Thymus (tissue), 11 donors: ENCODE measurements at regions not wholly inside any gene's neighbourhood (a gene's known extent, or its start where the extent isn't known, plus 50 kb on each side); places are given as distances from the start of the nearest gene placed in this dataset.

Experiments used
- DNase-seq, 9 donors: peaks; one replicate each; pipeline ENCODE4 v3.0.0-alpha.2; 2013; ENCODE audit warnings: low spot score in 9 of 9, low read depth in 6 of 9, missing footprints in 1 of 9
- H3K27ac ChIP-seq, 2 donors: one replicate each; pipeline ENCODE4 v1.5.1; 2013; ENCODE audit warnings: control low read depth in 1 of 2, low read depth in 1 of 2, low read length in 1 of 2, mild to moderate bottlenecking in 1 of 2, moderate library complexity in 1 of 2
- H3K27me3 ChIP-seq, 2 donors: one replicate each; pipeline ENCODE4 v1.5.1; 2013; ENCODE audit warnings: low read length in 1 of 2; ENCODE audit not compliant: control insufficient read depth in 2 of 2, insufficient read depth in 1 of 2
- H3K36me3 ChIP-seq, 2 donors: one replicate each; pipeline ENCODE4 v1.5.1; 2013; ENCODE audit warnings: low read length in 1 of 2, mild to moderate bottlenecking in 1 of 2, moderate library complexity in 1 of 2; ENCODE audit not compliant: control insufficient read depth in 2 of 2, insufficient read depth in 2 of 2
- H3K4me1 ChIP-seq, 2 donors: one replicate each; pipeline ENCODE4 v1.5.1; 2013; ENCODE audit warnings: low read length in 2 of 2; ENCODE audit not compliant: control insufficient read depth in 2 of 2, insufficient read depth in 2 of 2
- H3K4me3 ChIP-seq, 2 donors: one replicate each; pipeline ENCODE4 v1.5.1; 2013; ENCODE audit warnings: low read length in 2 of 2, control low read depth in 1 of 2, mild to moderate bottlenecking in 1 of 2
- H3K9me3 ChIP-seq, 2 donors: one replicate each; pipeline ENCODE4 v1.5.1; 2013; ENCODE audit warnings: low read length in 1 of 2, mild to moderate bottlenecking in 1 of 2; ENCODE audit not compliant: control insufficient read depth in 2 of 2, insufficient read depth in 1 of 2
- whole genome bisulfite sequencing: extraction: QIAGEN DNeasy Blood & Tissue Kit; methylation state at CpG from one replicate; pipeline ENCODE4 v1.1.7; 2013; 5-methylcytosine and 5-hydroxymethylcytosine counted together
- donor health status: healthy.

GRCh38 chr20:7248281-7249201, 481.1 kb downstream of the BMP2 start:
- Histone ChIP-seq H3K4me1 (no peaks in the 10 kb centered on the region), H3K9me3 (no peaks in the 10 kb centered on the region), H3K27ac (no peak overlapping the region), H3K36me3 (no peaks in the 10 kb centered on the region), H3K27me3 (no peaks in the 10 kb centered on the region), H3K4me3 (no peak overlapping the region)
- no peak for DNase-seq
- 83% methylated on average over 7 of the region's 7 CpGs for WGBS

- H3K27me3 ChIP-seq: no peaks in the 10 kb centered on the region
- no peaks in the 10 kb centered on the region for H3K36me3 ChIP-seq
- no peaks in the 10 kb centered on the region for H3K4me1 ChIP-seq
- no peaks in the 10 kb centered on the region for H3K9me3 ChIP-seq
- 84% methylated on average over 2 of the region's 2 CpGs for WGBS
- no peak overlapping the region for H3K27ac ChIP-seq
- H3K4me3 ChIP-seq: no peak overlapping the region
- no peak for DNase-seq
These were observed 482.9 kb downstream of the BMP2 start for GRCh38 chr20:7250337-7250736.

- H3K4me3 ChIP-seq: no peak overlapping the region
- no peak for DNase-seq
- H3K9me3 ChIP-seq: no peaks in the 10 kb centered on the region
- H3K27ac ChIP-seq: no peak overlapping the region
- no peaks in the 10 kb centered on the region for H3K4me1 ChIP-seq
- H3K27me3 ChIP-seq: no peaks in the 10 kb centered on the region
- 90% methylated on average over 2 of the region's 2 CpGs for WGBS
- H3K36me3 ChIP-seq: no peaks in the 10 kb centered on the region
These were observed 489.6 kb downstream of the BMP2 start for GRCh38 chr20:7257099-7257498.

- no peaks in the 10 kb centered on the region for H3K36me3 ChIP-seq
These were observed 490.4 kb downstream of the BMP2 start for GRCh38 chr20:7257692-7258466.

GRCh38 chr20:7262803-7263202, 495.3 kb downstream of the BMP2 start:
- Histone ChIP-seq H3K27ac (no peak overlapping the region), H3K9me3 (no peaks in the 10 kb centered on the region), H3K36me3 (no peaks in the 10 kb centered on the region), H3K4me1 (no peaks in the 10 kb centered on the region), H3K4me3 (no peak overlapping the region), H3K27me3 (no peaks in the 10 kb centered on the region)
- DNase-seq: no peak
- WGBS: 92% methylated on average over 2 of the region's 2 CpGs

More at GRCh38 chr20:7257692-7258466, 490.4 kb downstream of the BMP2 start:
- no peak for DNase-seq
- Histone ChIP-seq H3K27me3 (no peaks in the 10 kb centered on the region), H3K4me1 (no peaks in the 10 kb centered on the region), H3K9me3 (no peaks in the 10 kb centered on the region), H3K27ac (no peak overlapping the region), H3K4me3 (no peak overlapping the region)
- WGBS: 94% methylated on average over 3 of the region's 3 CpGs

DNA sequence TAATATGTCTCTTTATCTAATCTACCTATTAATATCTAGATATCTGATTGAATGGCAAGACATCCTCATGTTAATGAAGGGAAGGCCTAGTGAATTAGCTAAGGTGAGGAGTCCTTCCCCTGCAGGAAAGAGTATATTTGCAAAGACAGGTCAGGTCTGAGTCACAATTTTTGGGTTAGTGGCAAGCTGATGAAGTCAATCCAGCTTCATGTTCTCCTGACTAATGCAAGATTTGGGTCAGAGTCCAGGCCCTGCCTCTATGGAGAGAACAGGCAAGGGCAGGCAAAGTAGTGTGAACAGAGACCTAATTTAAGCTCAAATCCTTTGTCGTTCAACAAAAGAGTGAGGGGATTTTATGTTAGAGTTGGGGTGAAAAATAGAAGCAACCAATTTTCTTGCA, 496.7 kb downstream of the BMP2 start:
- Histone ChIP-seq H3K27ac (no peak overlapping the region), H3K4me1 (no peaks in the 10 kb centered on the region), H3K9me3 (no peaks in the 10 kb centered on the region), H3K4me3 (no peak overlapping the region), H3K36me3 (no peaks in the 10 kb centered on the region), H3K27me3 (no peaks in the 10 kb centered on the region)
- 98% methylated on average over 1 of the region's 1 CpG for WGBS
- no peak for DNase-seq

- 60% methylated on average over 4 of the region's 4 CpGs for WGBS
- DNase-seq: no peak
These were observed 502.0 kb downstream of the BMP2 start for GRCh38 chr20:7269452-7269851.

DNA sequence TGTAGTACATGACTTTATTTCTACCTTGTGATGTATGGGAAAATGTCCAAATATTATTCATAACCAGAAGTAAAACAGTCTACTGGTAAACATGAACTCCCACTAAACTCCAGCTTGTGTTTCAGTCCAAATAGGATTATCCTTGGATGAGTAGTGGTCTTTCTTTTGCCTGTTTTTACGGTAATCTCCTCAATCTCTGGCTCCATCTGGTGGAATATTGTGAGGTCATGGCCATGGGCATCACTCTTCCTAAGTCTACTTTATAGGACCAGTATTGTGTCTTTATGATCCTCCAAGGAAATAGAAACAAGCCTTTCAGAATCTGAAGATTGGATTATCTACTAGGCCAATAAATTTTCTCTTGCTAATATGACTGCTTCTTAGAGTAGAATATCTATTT, 505.0 kb downstream of the BMP2 start:
- no peaks in the 10 kb centered on the region for H3K9me3 ChIP-seq
- no peaks in the 10 kb centered on the region for H3K36me3 ChIP-seq
- H3K27me3 ChIP-seq: no peaks in the 10 kb centered on the region
- DNase-seq: no peak
- 85% methylated on average over 1 of the region's 1 CpG for WGBS
- no peak overlapping the region for H3K4me3 ChIP-seq
- no peak overlapping the region for H3K27ac ChIP-seq
- no peaks in the 10 kb centered on the region for H3K4me1 ChIP-seq

More at GRCh38 chr20:7269452-7269851, 502.0 kb downstream of the BMP2 start:
- Histone ChIP-seq H3K4me3 (no peak overlapping the region), H3K36me3 (no peaks in the 10 kb centered on the region), H3K9me3 (no peaks in the 10 kb centered on the region), H3K27ac (no peak overlapping the region), H3K4me1 (no peaks in the 10 kb centered on the region), H3K27me3 (no peaks in the 10 kb centered on the region)

GRCh38 chr20:7274870-7275269, 507.4 kb downstream of the BMP2 start:
- Histone ChIP-seq H3K27ac (no peak overlapping the region), H3K4me1 (no peaks in the 10 kb centered on the region), H3K36me3 (no peaks in the 10 kb centered on the region), H3K9me3 (no peaks in the 10 kb centered on the region), H3K27me3 (no peaks in the 10 kb centered on the region), H3K4me3 (no peak overlapping the region)
- DNase-seq: no peak
